ENCODE measurements at regions not wholly inside any gene's neighbourhood (a gene's known extent, or its start where the extent isn't known, plus 50 kb on each side); places are given as distances from the start of the nearest gene placed in this dataset.

GRCh38 chr1:187157115-187157514, 328.4 kb downstream of the PLA2G4A start:
- 49% methylated on average over 1 of the region's 1 CpG for WGBS
- Histone ChIP-seq H3K9me3 (ENCODE audit: control insufficient read depth in 4 of 4, low read length in 3 of 4) (peaks cover 0 to 3% (median 2%) of the 10 kb centered on the region in 4 donors), H3K27ac (ENCODE audit: low read depth in 1 of 2, low read length in 2 of 2) (no peak overlapping the region), H3K36me3 (ENCODE audit: control insufficient read depth in 4 of 4, insufficient read depth in 3 of 4, low read depth in 1 of 4, low read length in 3 of 4) (no peaks in the 10 kb centered on the region), H3K4me1 (ENCODE audit: control insufficient read depth in 4 of 4, insufficient read depth in 4 of 4, low read length in 3 of 4) (no peaks in the 10 kb centered on the region), H3K9ac (ENCODE audit: low read depth in 1 of 2, low read length in 2 of 2) (no peak overlapping the region), H3K27me3 (ENCODE audit: control insufficient read depth in 4 of 4, insufficient read depth in 4 of 4, low read length in 3 of 4) (no peaks in the 10 kb centered on the region), H3K4me3 (ENCODE audit: low read depth in 1 of 3, low read length in 3 of 3) (no peak overlapping the region)
- TF ChIP-seq SP1 (IDR thresholded peaks at IDR 0.05) (no peak), REST (IDR thresholded peaks at IDR 0.05) (no peak), ZBTB33 (IDR thresholded peaks at IDR 0.05) (no peak), ATF3 (IDR thresholded peaks at IDR 0.05) (no peak), GABPA (IDR thresholded peaks at IDR 0.05 in 1 of 2, conservative IDR thresholded peaks at IDR 0.05 in 1 of 2) (no peak), RAD21 (IDR thresholded peaks at IDR 0.05) (no peak), FOXA2 (IDR thresholded peaks at IDR 0.05) (no peak), HNF4A (conservative IDR thresholded peaks at IDR 0.05) (no peak), HNF4G (IDR thresholded peaks at IDR 0.05) (no peak), RXRA (IDR thresholded peaks at IDR 0.05) (no peak), FOXA1 (IDR thresholded peaks at IDR 0.05) (no peak), NR2F2 (IDR thresholded peaks at IDR 0.05) (no peak), YY1 (IDR thresholded peaks at IDR 0.05) (no peak), MAX (IDR thresholded peaks at IDR 0.05) (no peak)
- no peak for DNase-seq (ENCODE audit: low spot score)

- no peaks in the 10 kb centered on the region for H3K4me1 ChIP-seq (ENCODE audit: control insufficient read depth in 4 of 4, insufficient read depth in 4 of 4, low read length in 3 of 4)
- H3K27ac ChIP-seq (ENCODE audit: low read depth in 1 of 2, low read length in 2 of 2) = no peak overlapping the region
- no peak overlapping the region for H3K9ac ChIP-seq (ENCODE audit: low read depth in 1 of 2, low read length in 2 of 2)
- WGBS = 46% methylated on average over 2 of the region's 2 CpGs
- peaks cover 0 to 3% (median 2%) of the 10 kb centered on the region in 4 donors for H3K9me3 ChIP-seq (ENCODE audit: control insufficient read depth in 4 of 4, low read length in 3 of 4)
- no peaks in the 10 kb centered on the region for H3K36me3 ChIP-seq (ENCODE audit: control insufficient read depth in 4 of 4, insufficient read depth in 3 of 4, low read depth in 1 of 4, low read length in 3 of 4)
- DNase-seq (ENCODE audit: low spot score) = no peak
- H3K27me3 ChIP-seq (ENCODE audit: control insufficient read depth in 4 of 4, insufficient read depth in 4 of 4, low read length in 3 of 4) = no peaks in the 10 kb centered on the region
- H3K4me3 ChIP-seq (ENCODE audit: low read depth in 1 of 3, low read length in 3 of 3) = no peak overlapping the region
- no peak for TF ChIP-seq RAD21 (IDR thresholded peaks at IDR 0.05)
- TF ChIP-seq FOXA2 (IDR thresholded peaks at IDR 0.05) = no peak
These were observed 328.8 kb downstream of the PLA2G4A start for GRCh38 chr1:187157552-187157951.

- H3K27ac ChIP-seq (ENCODE audit: low read depth in 1 of 2, low read length in 2 of 2) = no peak overlapping the region
- no peak overlapping the region for H3K4me3 ChIP-seq (ENCODE audit: low read depth in 1 of 3, low read length in 3 of 3)
- H3K36me3 ChIP-seq (ENCODE audit: control insufficient read depth in 4 of 4, insufficient read depth in 3 of 4, low read depth in 1 of 4, low read length in 3 of 4) = no peaks in the 10 kb centered on the region
- no peak for DNase-seq (ENCODE audit: low spot score)
- H3K9ac ChIP-seq (ENCODE audit: low read depth in 1 of 2, low read length in 2 of 2) = no peak overlapping the region
- H3K27me3 ChIP-seq (ENCODE audit: control insufficient read depth in 4 of 4, insufficient read depth in 4 of 4, low read length in 3 of 4) = peaks cover 0 to 4% (median 0%) of the 10 kb centered on the region in 4 donors
- H3K4me1 ChIP-seq (ENCODE audit: control insufficient read depth in 4 of 4, insufficient read depth in 4 of 4, low read length in 3 of 4) = no peaks in the 10 kb centered on the region
- peaks cover 0 to 3% (median 0%) of the 10 kb centered on the region in 4 donors for H3K9me3 ChIP-seq (ENCODE audit: control insufficient read depth in 4 of 4, low read length in 3 of 4)
- no peak for TF ChIP-seq RXRA (IDR thresholded peaks at IDR 0.05)
- TF ChIP-seq MAX (IDR thresholded peaks at IDR 0.05) = no peak
- TF ChIP-seq FOXA2 (IDR thresholded peaks at IDR 0.05) = no peak
- TF ChIP-seq JUND (IDR thresholded peaks at IDR 0.05) = no peak
- no peak for TF ChIP-seq FOXA1 (IDR thresholded peaks at IDR 0.05)
- no peak for TF ChIP-seq HNF4G (IDR thresholded peaks at IDR 0.05)
- no peak for TF ChIP-seq REST (IDR thresholded peaks at IDR 0.05)
- no peak for TF ChIP-seq TAF1 (conservative IDR thresholded peaks at IDR 0.05)
- no peak for TF ChIP-seq CTCF (IDR thresholded peaks at IDR 0.05; ENCODE audit: low read depth, low read length, missing input control)
These were observed 338.8 kb downstream of the PLA2G4A start for GRCh38 chr1:187167555-187167954.

Measured in liver (tissue), 8 donors.